Posterior cingulate gyrus (tissue), 11 donors: ENCODE measurements at regions not wholly inside any gene's neighbourhood (a gene's known extent, or its start where the extent isn't known, plus 50 kb on each side); places are given as distances from the start of the nearest gene placed in this dataset.
"Not testable (repeated sequence)": the region's sequence is repeated elsewhere in the genome, so short reads cannot be mapped to it uniquely, and the experiment has no call there.

Source experiments
- DNase-seq, 10 donors: peaks; one replicate each; pipeline versions ENCODE4 v3.0.0 to v3.0.0-alpha.2; 2020 to 2021; ENCODE audit warnings: mixed read lengths in 3 of 10
- intact Hi-C: fragments of 100-400 bp; cut with DNase I; formaldehyde crosslinking; loops from one replicate; pipeline ENCODE4 v1.15.1; 2023

- intact Hi-C loops, DNase-seq: not testable (repeated sequence)
Observed at GRCh38 chr1:148387122-148387948, 95.8 kb downstream of the PPIAL4G start.

- intact Hi-C loops, result no loop called here
- DNase-seq, result no peak
Observed at GRCh38 chr1:148386617-148387016, 96.5 kb downstream of the PPIAL4G start.

- DNase-seq, intact Hi-C loops: not testable (repeated sequence)
Observed at GRCh38 chr1:148386031-148386398, 97.1 kb downstream of the PPIAL4G start.

- no peak for DNase-seq
- intact Hi-C loops, result no loop called here
Observed at GRCh38 chr1:148385371-148386030, 97.6 kb downstream of the PPIAL4G start.

DNA sequence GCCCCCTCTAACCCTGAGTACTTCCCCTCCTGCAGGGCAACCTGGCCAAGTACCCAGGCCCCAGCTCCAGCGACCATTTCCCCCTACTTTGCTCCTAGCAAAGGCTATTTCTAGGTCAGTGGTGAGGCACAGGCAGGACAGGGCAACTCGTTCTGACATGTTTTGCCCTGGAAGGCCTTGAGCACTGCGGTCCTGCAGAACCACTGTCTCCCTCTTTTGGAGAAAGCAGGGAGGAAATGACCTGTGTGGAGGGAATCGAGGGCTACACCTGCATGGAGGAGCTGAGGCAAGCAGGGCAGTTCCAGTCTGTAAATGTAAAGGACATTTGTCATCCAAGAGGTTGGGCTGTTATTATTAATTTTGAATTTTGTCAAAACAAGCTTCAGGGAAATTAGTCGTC, 99.1 kb downstream of the PPIAL4G start:
- intact Hi-C loops, result no loop called here
- DNase-seq, result no peak

DNA sequence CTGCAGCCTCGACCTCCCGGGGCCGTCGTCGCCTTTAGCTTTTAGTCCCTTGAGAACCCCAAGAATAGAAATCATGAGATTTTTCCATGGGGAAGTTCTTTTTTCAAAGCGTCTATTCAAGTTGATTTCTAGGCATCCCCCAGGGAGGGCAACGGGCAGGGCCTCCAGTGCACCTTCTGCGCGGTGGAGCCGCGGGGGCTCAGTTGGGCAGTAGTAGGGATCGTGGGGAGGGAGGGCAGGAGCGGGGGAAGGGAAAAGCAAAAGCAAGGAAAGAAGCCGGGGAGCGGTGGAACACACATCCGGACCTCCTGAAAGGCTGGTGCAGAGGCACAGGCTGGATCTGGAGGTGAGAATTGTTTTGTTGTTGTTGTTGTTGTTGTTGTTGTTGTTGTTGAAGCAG, 103.4 kb downstream of the PPIAL4G start:
- no peak for DNase-seq
- intact Hi-C loops, result no loop called here

- intact Hi-C loops, result no loop called here
- DNase-seq, result no peak
Observed at GRCh38 chr1:148379170-148379500, 104.0 kb downstream of the PPIAL4G start.

DNA sequence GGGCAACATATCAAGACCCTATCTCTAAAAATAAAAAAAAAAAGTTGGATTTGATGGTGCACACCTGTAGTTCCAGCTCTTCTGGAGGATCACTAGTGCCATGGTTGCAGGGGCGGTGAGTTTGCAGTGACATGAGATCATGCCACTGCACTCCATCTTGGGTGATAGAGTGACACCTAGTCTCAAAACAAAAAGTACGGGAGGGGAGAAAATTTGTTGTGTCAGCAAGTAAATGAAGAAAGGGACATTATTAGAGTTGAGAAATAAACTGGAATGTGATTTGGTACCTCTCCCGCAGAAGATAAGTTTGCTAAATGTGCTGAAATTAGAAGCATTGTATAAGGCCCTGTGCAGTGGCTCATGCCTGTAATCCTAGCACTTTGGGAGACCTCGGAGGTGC, 105.1 kb downstream of the PPIAL4G start:
- DNase-seq, intact Hi-C loops: not testable (repeated sequence)

- intact Hi-C loops, DNase-seq: not testable (repeated sequence)
Observed at GRCh38 chr1:148377045-148377444, 106.1 kb downstream of the PPIAL4G start.

GRCh38 chr1:148374101-148374500, 109.0 kb downstream of the PPIAL4G start:
- intact Hi-C loops, result no loop called here
- no peak for DNase-seq

GRCh38 chr1:148373192-148373925, 109.7 kb downstream of the PPIAL4G start:
- intact Hi-C loops, result no loop called here
- peak in 1 of 10 donors; percentile 37 for DNase-seq

DNA sequence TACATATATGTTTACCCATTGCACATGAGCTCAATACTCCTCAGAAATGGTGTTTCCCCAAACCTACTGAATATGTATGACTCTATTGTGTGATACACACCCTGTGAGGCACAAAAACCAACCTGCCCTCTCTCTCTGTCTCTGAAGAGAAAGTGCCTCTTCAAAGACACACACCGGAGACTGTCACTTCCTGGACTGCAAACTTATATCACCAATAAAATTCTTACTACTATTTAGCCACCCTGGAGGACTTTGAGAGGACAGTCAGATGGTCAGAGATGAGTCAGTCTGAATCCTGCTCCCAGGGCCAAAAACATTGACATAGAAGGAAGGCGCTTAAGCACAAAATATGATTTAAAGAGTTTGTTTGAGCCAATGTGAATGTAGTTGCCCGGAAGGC, 110.4 kb downstream of the PPIAL4G start:
- intact Hi-C loops, result no loop called here
- no peak for DNase-seq

- intact Hi-C loops, DNase-seq: not testable (repeated sequence)
Observed at GRCh38 chr1:148372051-148372726, 110.9 kb downstream of the PPIAL4G start.

GRCh38 chr1:148371551-148371994, 111.5 kb downstream of the PPIAL4G start:
- DNase-seq, result peak in 7 of 10 donors; percentile 35 to 92 (median 70)
- intact Hi-C loops, result not testable (repeated sequence)

DNA sequence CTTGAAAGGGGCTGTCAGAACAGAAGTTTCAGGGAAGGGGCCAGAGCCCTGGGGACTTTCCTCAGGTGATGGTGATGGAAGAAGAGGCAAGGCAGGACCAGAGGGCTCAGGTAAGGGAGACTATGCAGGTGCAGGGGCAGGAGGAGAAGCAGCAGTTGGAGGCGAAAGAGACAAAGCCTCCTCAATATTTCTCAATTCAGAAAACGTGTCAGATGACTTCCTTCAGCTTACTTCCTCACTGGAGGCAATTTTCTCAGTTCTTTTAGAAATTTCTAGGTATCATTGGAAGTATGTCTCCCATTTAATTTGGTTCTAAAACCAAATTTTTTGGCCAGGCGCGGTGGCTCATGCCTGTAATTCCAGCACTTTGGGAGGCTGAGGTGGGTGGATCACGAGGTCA, 112.4 kb downstream of the PPIAL4G start:
- DNase-seq, intact Hi-C loops: not testable (repeated sequence)

DNA sequence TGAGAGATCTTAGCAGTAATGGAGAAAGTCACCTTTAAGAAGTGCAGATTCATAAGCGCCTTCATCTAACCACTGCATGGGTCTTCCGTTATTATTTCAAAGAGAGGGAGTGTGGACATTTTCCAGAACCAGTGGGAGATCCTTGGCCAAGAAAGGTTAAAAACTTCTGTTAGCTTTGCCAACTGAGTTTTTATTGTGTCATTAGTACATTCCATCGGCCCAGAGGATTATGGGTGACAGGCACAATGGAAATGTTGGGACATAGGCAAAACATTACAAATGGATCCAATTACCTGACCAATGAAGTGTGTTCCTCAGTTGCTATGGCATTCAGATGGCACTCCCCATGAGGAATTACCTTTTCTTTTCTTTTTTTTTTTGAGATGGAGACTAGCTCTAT, 115.5 kb downstream of the PPIAL4G start:
- intact Hi-C loops, result no loop called here
- DNase-seq, result no peak

GRCh38 chr1:148366136-148366753, 116.9 kb downstream of the PPIAL4G start:
- intact Hi-C loops, DNase-seq: not testable (repeated sequence)

DNA sequence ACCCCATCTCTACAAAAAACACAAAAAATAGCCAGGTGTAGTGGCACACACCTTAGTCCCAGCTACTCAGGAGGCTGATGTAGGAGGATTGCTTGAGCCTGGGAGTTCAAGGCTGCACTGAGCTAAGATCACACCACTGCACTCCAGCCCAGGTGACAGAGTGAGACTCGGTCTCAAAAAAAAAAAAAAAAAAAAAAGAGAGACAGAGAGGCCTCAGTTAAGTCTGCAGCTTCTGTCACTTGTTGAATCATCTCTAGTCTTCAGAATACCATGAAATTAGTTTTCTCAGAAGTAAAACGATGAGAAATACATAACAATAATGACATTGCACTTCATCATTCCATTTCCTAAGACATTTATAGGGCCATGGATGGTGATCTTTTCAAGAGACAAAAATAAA, 118.0 kb downstream of the PPIAL4G start:
- DNase-seq, intact Hi-C loops: not testable (repeated sequence)

DNA sequence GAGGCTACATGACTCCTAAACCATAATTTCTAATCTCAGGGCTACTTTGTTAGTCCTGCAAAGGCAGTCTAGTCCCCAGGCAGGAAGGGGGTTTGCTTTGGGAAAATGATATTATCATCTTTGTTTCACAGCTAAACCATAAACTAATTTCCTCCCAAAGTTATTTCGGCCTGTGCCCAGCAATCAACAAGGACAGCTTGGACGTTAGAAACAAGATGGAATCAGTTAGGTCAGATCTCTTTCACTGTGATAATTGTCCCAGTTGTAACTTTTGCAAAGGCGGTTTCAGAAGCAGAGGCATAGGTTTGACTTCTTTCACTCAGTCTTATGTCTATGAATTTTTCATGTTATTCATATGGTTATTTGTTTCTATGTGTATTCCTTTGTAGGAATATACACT, 119.1 kb downstream of the PPIAL4G start:
- DNase-seq, intact Hi-C loops: not testable (repeated sequence)

DNA sequence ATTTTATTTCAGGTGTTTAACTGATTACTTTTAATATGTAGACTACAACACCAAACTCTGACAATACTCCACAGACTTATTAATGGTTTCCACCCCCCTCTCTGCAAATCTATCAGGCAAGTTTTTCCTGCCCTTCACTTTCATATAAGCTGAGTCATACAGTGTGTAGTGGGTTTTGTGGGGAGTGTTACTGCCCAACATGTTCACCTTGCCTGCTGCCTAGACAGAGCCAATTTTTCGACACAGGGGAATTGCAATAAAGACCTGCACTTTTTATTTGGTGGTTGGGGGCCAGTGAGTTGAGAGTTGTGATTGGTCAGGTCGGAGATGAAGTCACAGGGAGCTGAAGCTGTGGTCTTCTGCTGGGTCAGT, 119.7 kb downstream of the PPIAL4G start:
- no peak for DNase-seq
- intact Hi-C loops, result no loop called here
